ENCODE measurements at regions not wholly inside any gene's neighbourhood (a gene's known extent, or its start where the extent isn't known, plus 50 kb on each side); places are given as distances from the start of the nearest gene placed in this dataset.
"Not testable (repeated sequence)": the region's sequence is repeated elsewhere in the genome, so short reads cannot be mapped to it uniquely, and the experiment has no call there.

DNA sequence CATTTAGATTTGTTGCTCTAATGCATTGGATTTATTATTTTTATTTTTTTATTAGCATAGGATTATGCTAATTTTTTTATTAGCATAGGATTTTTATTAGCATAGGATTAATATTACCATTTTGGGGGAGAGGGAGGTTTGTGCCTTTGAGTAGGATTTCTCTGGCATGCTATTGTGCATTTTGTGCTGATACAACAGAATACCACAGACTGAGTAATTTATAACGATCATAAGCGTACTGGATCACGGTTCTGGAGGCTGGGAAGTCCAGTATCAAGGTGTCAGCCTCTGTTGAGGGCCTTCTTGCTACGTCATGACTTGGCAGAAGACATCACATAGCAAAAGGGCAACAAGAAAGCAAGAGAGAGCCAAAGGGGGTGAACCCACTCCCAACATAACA is 187.5 kb downstream of the XPNPEP1 start:
- Histone ChIP-seq H3K27ac (no peak overlapping the region), H3K4me3 (no peak overlapping the region)
- no peak for DNase-seq (ENCODE audit: low spot score)
- TF ChIP-seq, protein P1, sequence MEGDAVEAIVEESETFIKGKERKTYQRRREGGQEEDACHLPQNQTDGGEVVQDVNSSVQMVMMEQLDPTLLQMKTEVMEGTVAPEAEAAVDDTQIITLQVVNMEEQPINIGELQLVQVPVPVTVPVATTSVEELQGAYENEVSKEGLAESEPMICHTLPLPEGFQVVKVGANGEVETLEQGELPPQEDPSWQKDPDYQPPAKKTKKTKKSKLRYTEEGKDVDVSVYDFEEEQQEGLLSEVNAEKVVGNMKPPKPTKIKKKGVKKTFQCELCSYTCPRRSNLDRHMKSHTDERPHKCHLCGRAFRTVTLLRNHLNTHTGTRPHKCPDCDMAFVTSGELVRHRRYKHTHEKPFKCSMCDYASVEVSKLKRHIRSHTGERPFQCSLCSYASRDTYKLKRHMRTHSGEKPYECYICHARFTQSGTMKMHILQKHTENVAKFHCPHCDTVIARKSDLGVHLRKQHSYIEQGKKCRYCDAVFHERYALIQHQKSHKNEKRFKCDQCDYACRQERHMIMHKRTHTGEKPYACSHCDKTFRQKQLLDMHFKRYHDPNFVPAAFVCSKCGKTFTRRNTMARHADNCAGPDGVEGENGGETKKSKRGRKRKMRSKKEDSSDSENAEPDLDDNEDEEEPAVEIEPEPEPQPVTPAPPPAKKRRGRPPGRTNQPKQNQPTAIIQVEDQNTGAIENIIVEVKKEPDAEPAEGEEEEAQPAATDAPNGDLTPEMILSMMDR (IDR thresholded peaks at IDR 0.05) = no peak

DNA sequence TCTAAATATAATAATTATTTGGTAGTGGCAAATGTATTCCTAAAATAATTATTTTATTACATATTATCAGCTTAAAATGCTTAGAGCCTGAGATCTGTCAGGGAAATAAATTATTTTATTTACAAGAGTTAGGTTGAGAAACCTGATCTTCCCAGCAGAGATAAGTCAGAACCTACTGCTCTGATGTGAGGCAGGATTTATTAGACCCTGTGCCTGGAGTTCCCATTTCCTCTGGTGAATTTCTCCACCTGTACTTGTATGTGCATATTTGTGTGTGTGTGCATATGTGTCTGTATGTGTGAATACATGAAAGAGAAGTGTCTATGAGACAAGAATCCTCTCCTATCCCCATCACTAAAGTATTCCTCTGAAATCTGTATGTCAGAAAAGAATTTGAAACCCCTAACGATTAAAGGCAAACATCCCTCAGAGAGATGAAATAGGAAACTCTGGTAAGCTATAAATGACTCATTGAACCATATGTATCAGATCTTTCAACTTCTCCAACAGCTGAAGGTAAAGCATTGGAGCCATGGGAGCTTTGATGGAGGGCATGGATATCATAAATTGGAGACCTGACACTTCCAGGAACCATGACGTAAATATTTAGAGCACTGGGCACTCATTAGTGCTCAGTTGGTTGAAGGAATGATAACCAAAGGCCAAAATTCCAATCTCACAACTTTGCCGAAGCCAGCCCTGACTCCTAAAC is 190.9 kb downstream of the XPNPEP1 start:
- DNase-seq (ENCODE audit: low spot score) = no peak
- H3K4me3 ChIP-seq = no peak overlapping the region
- TF ChIP-seq, protein P1 (IDR thresholded peaks at IDR 0.05) = no peak
- no peak overlapping the region for H3K27ac ChIP-seq

DNA sequence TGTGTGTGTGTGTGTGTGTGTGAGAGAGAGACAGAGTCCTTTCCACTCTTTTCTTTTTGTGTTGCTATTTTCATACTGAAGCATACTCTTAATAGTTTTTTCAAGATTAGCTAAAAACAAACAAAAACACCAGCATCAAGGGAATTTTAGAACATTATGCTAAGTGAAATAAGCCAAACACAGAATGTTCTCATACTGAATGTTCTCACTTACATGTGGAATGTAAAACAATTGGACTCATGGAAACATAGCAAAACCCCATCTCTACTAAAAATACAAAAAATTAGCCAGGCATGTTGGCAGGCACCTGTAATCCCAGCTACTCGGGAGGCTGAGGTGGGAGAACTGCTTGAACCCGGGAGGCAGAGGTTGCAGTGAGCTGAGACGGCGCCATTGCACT is 193.4 kb downstream of the XPNPEP1 start:
- DNase-seq (ENCODE audit: low spot score); H3K4me3 ChIP-seq; H3K27ac ChIP-seq: not testable (repeated sequence)

DNA sequence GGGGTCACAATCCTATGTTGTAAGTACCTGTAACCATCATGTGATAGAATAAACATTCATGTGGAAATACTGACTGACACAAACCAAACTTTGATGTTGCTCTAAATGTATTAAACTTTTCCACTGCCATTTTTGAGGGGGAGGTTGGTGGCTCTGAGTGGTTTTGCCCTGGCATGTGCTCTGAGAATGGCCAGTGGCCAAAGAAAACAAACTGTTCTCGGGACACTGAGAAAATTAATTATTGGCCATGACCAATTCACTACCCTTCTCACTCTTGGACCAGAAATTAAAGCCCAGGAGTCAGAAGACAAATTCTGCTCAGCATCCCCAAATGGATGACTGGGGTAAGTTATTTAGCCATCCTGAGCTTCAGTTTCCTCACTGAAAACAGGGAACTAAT is 195.9 kb downstream of the XPNPEP1 start:
- no peak for DNase-seq (ENCODE audit: low spot score)
- no peak overlapping the region for H3K4me3 ChIP-seq
- no peak overlapping the region for H3K27ac ChIP-seq
- TF ChIP-seq, protein P1 (IDR thresholded peaks at IDR 0.05) = no peak

DNA sequence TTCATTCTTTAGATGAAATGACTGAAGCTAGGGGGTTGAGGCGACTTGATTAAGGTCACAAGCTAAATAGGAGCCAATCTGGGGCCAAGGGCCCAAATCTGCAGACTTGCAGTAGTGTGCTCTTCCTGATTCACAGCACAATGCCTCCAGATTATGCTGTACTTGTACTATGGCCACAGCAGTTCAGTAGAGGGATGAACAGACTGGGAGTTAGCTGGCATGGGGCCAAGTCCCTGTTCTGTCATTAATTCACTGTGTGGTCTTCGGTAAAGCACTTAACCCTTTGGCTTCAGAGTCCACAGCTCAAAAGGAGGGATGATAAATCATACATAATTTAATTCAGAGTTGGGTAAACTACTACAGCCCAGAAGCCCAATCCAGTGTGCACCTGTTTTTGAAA is 196.8 kb downstream of the XPNPEP1 start:
- no peak overlapping the region for H3K4me3 ChIP-seq
- no peak for DNase-seq (ENCODE audit: low spot score)
- H3K27ac ChIP-seq = no peak overlapping the region
- TF ChIP-seq, protein P1 (IDR thresholded peaks at IDR 0.05) = no peak

DNA sequence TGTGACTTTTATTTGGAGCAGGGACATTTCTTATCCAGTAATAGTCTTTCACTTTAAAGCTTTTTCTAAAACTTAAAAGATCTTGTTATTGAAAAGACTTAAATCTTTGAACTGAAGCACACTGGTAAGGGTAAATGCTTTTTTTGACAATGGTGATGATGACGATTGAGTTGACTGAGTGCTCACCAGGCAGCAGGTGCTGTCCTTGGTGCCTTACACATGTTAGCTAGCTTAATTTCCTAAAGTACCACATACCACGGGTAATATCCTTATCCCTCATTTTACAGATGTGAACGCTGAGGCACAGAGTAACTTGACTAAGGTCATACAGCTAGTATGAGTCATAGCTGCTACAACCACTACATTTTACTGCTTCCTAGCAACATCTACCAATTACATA is 200.0 kb downstream of the XPNPEP1 start:
- no peak for DNase-seq (ENCODE audit: low spot score)
- Histone ChIP-seq H3K4me3 (no peak overlapping the region), H3K27ac (no peak overlapping the region)
- TF ChIP-seq, protein P1 (IDR thresholded peaks at IDR 0.05) = no peak

DNA sequence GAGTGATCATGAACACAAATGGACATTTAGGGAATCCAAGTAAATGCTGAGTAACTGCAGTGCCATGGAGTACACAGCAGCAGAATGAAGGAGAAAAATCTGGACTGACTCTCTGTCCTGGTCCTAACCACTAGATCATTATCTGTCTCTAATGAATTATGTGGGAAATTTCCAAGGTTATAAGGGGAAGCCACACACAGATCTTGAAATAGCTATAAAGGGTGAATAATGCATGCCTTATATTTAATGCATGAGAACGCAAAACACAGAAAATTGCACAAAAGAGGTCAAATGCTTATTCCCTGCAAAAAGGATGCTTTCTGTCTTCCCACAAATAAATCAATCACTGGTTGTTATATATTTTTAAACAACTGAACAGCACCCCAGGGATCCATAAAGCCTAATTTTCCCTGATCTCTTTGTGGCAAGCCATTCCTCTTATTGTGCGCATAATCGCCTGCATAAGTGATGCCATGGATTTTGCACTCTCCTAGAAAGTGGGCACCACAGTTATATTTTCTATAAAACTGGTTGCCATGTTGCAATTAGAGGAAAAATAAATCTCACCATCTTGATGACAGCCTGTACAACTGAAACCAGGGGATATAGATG is 201.8 kb downstream of the XPNPEP1 start:
- DNase-seq (ENCODE audit: low spot score) = no peak
- TF ChIP-seq, protein P1 (IDR thresholded peaks at IDR 0.05) = no peak
- no peak overlapping the region for H3K4me3 ChIP-seq
- no peak overlapping the region for H3K27ac ChIP-seq
